AG08395 (cell line): ENCODE measurements at regions not wholly inside any gene's neighbourhood (a gene's known extent, or its start where the extent isn't known, plus 50 kb on each side); places are given as distances from the start of the nearest gene placed in this dataset.

Source experiments
- DNase-seq: peaks from one replicate; pipeline ENCODE4 v3.0.0; 2012; ENCODE audit warnings: mixed read lengths, low spot score

GRCh38 chr3:165346503-165346902 is 150.3 kb upstream of the SLITRK3 start:
- DNase-seq, result no peak

- DNase-seq, result no peak
Measured at GRCh38 chr3:165343185-165343584, 147.0 kb upstream of the SLITRK3 start.

DNA sequence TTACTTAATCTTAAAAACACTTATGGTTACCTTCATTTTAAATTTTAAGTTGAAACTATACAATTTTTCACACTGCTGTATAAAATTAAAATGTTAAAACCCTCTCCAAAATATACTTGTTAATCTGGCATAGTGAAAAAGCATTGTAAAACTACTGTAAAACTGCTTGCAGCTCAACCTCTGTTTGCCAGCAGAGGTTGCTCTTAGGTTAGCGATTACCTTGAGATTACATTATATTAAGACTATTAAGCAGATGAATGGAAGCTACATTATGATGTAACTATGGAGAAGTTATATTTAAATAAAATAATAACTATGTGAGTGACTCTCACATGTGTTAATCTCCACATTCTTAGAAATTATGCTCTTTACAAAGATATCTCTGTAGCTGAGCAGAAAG is 143.6 kb upstream of the SLITRK3 start:
- no peak for DNase-seq

DNA sequence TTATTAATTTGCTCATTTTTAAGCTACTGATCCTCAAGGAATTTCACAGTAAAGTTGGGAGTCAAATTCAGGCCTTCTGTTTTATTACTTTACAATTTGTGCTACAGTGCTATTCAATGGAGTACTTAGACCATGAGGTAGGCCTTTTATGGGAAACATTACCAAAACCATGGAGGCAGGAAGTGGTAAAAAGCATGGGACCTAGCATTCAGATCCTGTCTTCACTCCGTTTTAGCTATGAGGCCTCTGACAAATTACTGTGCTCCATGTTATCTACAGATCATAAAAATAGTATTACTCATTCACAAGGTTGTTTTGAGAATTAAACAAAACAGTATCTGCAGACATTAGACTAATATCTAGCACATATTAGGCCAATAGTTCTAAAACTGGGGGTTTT is 140.6 kb upstream of the SLITRK3 start:
- DNase-seq, result no peak
